Nucleus accumbens (tissue), 56 donors: ENCODE measurements at regions not wholly inside any gene's neighbourhood (a gene's known extent, or its start where the extent isn't known, plus 50 kb on each side); places are given as distances from the start of the nearest gene placed in this dataset.
"Not testable (repeated sequence)": the region's sequence is repeated elsewhere in the genome, so short reads cannot be mapped to it uniquely, and the experiment has no call there.

Source experiments
- DNase-seq, 56 donors: peaks; one replicate each; lab custom pipeline; 2025; lab: John Stamatoyannopoulos, UW

DNA sequence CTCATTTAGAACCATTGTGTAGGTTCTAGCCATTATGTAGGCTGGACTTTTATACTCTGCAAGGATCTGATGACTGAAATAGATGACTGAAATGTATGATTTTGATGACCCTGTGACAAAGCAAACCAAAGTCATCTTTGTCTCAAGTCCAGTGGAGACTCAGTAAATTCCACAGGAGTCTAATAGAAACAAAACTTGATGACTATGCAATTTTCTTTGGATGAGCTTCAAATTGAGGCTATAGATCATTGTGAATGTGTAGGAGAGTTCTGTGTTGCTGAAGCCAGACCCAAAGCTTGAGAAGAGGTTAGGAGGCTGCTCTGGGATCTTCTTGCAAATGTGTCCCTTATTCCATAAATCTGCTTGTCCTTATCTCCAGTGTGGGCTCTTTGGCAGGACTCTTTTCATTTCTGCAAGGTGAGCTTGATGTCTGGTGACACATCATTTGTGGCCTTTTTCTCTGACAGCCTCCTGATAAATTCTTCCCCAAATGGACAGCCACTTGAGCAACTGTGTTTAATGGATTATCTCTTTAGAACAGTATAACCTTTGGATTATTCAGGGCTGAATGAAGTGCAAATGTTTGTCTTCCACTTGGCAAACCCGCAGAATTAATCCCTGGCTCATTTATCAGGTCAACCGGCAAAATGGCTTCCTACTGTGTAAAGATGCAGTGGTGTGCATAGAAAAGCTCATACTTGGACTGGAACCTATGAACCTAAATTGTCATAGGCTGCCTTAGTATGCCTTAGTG, 235.1 kb upstream of the ANKH start:
- DNase-seq, result no peak

DNA sequence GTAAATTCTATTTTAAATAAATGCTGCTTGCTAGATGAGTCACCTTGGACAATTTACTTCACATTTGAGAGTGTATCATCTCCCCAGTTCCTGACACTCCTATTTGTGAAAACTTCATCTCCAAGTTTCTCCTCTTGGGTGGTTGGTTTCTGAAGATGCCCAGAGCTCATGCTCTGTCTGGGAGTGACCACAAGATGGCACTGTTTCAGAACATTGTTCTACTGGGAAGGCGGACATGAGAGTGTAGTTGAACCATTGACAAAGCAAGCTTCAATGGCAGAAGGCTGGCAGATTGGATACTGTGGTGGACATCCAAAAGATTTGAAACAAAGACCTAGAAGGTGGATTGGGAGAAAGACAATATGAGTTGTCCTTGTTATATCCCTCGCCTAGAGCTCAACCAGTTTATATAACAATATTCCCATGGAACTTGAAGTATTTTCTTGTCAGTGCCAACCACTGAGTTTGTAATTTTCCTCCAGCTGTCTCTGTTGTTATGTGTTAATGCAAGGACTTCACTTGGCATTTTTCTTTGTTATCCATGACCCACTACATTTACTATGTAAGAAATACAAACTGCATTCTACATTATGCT, 234.3 kb upstream of the ANKH start:
- peak in 29 of 56 donors; percentile 1 to 50 (median 5) for DNase-seq

DNA sequence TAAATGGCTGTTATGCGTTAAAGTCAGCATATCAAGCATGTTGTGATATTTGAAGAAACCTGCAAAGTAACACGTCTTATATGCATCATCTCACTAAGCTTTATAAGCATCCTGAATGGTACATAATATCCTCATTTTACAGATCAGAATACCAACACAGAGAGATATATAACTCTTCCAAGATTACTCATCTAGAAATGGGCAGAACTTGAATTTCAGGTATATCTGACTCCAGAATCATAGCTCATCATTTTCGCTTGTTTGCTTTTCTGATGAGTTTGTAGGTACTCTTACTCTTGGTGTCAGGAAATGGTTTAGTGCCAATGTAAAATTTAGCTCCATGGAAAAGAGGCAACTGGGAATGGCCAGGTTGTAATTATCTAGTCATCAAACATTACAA, 232.3 kb upstream of the ANKH start:
- DNase-seq, result no peak

- DNase-seq, result no peak
Observed at GRCh38 chr5:15103130-15103529, 231.6 kb upstream of the ANKH start.

DNA sequence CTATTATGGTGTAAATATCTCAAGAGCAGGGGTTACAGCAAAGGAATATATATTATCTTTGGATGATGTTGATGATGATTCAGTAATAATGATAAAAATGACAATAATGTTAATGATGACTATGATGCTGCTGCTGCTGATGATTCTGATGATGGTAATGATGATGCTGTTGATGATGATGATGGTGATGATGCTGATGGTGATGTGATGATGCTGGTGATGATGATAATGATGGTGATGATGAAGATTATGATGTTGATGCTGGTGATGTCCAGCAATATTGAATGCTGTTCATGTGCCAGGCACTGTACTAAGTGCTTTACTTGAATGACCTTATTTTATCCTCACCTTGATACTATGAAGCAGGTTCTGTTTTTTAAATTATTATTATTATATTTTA, 226.0 kb upstream of the ANKH start:
- DNase-seq, result no peak

DNA sequence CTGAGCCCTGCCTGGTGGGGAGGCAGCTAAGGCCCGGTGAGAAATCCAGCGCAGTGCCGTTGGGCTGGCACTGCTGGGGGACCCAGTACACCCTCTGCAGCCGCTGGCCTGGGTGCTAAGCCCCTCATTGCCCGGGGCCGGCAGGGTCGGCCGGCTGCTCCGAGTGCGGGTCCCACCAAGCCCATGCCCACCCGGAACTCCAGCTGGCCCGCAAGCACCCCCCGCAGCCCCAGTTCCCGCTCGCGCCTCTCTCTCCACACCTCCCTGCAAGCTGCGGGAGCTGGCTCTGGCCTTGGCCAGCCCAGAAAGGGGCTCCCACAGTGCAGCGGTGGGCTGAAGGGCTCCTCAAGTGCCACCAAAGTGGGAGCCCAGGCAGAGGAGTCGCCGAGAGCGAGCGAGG, 225.1 kb upstream of the ANKH start:
- DNase-seq, result not testable (repeated sequence)

DNA sequence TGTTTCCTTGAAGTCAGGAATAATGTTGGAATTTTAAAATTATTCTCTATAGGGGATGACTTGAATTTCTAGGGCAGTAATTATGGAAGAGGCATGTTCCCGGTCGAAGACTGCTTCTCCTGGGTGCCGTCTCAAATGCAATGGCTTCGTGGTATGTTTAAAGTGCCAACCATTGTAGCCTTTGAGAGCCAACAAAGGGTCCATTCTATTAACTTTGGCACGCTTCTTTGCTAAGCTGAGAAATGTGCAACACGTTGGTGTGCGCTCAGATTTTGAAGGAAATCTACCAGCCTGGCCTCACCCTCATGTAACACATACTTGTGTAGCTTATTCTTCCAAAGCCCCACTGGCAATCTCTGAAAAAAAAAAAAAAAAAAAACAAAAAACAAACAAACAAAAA, 221.2 kb upstream of the ANKH start:
- DNase-seq, result peak in 1 of 56 donors; percentile 7

DNA sequence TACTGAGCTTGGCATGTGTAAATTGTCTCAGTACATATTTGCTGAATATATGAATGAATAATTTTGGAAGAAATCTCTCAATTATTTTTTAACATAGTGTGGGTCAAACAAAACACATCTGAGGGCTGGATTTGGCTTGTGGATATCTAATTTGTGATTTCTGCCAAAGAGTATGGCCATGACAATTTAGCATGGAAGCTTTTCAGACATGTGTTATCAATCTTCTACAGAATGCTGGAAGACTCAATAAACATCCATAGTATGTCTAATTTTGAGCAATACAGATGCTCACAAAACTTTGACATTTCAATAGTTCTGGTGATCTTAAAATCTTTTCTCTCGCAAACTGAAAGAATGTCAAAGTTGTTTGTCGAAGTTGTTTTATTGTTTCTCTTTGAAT, 214.1 kb upstream of the ANKH start:
- no peak for DNase-seq

GRCh38 chr5:15082096-15082495, 210.5 kb upstream of the ANKH start:
- DNase-seq, result no peak

- DNase-seq, result no peak
Observed at GRCh38 chr5:15080219-15080618, 208.6 kb upstream of the ANKH start.

DNA sequence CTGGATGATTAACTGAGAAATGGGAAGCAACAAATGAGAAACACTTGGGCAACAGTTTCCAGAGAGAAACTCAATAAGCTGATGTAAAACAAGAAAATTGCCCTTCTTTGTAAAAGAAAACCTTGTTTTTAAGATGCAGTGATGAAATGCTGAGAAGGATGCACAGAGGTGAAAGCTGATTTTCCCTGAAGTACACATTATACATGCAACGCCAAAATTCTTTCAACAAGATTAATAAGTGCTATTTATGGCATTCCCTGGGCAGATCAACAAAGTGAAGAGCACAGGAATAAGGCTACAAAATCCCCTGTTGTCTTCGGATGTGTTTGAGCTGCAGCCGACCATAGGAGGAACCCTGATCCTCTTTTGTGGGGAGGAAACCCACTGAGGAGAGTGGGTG, 208.0 kb upstream of the ANKH start:
- DNase-seq, result no peak

DNA sequence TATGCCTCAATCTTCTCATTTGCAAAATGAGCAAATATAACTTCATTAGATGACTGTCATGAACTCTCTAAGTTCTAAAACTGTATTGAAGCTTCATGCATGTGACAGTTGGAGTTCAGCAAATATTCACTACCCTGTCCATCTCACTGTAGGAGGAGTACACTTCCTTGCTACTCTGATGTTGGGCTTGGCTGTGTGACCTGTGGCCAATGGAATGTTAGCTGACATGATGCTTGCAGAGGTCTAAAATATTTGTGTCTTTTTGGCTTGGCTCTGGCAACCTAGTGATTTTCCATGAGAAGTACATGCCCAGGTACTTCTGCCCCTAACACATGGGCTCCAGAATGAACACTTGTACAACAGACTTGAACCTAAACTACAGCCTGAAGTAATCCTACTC, 203.1 kb upstream of the ANKH start:
- DNase-seq, result no peak

DNA sequence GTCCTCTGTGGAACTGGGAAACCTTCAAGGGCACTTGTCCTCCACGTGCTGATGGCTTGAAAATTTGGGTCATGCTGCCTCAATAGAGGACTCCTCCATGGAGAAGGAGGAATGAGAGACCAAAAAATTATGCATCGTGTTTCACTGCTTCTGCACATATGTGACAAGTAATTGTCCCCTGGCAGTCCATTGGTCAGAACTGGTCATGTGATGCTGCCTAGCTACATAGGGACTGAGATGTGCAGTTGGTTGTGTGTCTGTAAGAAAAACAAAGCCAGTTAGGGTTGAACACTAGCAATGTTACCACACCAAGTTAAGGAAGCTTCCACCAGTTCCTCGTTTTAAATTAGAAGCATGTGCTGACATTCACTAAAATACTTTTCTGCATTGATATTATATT, 201.9 kb upstream of the ANKH start:
- no peak for DNase-seq

- no peak for DNase-seq
Observed at GRCh38 chr5:15070907-15071306, 199.3 kb upstream of the ANKH start.

GRCh38 chr5:15069407-15069905, 197.9 kb upstream of the ANKH start:
- no peak for DNase-seq

DNA sequence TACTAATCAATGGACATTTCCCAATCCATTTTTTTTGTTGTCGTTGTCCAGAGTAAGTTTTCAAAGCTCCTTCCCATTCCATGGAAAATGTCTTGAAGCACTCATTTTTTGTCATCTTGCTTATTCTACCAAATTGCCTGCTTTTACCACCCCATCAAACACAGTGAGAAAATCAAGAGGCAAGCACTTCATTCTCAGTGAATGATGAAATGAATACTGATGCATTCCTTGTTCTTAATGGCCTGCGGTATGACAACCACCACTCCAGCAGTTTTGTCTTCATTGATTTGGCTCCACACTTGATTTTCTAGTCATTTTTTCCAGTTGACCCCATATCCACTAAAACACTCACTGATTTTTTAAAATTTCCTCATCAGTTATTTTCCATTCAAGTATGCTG, 193.5 kb upstream of the ANKH start:
- DNase-seq, result no peak

DNA sequence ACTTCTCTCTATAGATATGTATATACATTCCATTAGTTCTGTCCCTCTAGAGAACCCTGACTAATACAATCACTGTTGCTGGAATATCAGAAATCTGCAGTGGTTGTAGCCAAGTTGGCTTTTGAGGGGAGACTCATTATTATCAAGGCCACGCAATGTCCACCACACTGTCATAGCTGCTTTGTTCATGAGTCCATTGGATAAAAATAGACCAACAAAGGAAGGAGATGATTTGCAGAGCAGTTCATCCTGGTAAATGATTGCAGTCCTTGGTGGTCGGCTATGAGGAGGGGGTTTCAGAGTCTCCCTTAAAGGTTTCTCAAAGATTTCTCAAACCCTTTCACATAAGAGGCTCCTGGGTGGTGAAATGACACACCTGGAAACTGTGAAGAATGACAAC, 192.8 kb upstream of the ANKH start:
- no peak for DNase-seq

DNA sequence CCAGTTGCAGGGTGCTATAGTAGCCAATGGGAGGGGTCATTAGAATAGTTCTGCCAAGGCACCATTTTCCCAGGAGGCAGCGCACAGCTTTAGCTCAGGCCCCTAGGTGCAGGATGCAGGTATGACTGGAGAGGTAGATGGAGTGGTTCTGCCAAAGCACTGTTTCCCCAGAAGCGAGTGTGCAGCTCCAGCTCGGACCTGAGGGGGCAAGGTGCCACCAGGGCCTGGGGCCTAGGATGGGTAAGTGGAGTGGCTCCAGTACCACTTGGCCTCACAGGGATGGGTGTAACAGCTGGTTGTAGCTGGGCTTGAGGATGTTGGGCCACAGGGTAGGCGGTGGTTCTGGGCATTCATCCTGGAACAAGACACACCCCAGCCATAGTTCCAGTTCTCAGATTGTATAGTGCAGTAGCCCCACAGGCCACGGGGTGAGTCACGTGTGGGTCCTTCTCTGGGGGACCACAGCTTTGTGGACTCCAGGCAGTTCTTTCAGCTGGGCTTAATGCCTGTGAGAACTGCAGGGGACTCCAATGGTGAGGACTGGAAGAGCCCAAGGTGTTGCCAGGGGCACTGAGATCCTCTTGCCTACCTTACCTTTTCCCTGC, 185.5 kb upstream of the ANKH start:
- no peak for DNase-seq

DNA sequence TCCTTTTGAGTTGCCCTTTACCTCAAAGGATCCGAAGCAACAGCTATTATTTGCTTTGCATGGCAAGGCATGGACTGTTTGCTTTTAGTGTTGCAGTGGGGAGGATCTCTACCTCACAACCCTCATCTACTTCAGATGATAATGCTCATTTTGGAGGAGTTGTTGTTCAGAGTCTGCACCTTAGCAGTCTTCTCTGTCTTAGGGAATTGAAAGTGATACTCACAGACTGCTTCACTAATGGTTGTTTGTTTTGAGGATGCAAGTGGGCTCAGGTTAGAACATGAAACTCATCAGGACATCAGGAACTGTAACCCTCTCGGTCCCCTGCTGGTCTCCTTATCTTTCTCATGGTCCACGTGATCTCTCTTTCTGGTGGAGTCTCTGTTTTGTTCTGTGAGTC, 172.9 kb upstream of the ANKH start:
- no peak for DNase-seq

- DNase-seq, result no peak
Observed at GRCh38 chr5:15037247-15037908, 165.8 kb upstream of the ANKH start.

DNA sequence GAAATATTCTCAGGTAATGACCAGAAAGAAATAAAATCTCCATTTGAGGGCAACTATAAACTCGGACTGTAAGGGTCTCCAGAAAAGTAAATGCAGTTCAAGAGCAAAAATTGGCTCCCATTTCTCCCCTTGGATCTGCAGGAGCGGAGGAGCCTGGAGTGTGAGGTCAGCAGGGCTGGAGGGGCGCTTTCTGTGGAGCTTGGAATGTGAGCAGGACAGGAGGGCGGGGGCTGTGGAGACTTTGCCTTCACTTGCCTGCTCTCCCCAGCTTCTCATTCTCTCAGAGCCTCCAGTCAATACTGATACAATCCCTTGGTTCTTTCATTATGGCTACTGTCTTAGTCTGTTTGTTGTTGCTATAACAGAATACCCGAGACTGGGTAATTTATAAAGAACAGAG, 162.8 kb upstream of the ANKH start:
- no peak for DNase-seq
